ENCODE measurements at regions not wholly inside any gene's neighbourhood (a gene's known extent, or its start where the extent isn't known, plus 50 kb on each side); places are given as distances from the start of the nearest gene placed in this dataset.

- TF ChIP-seq CTCF (IDR thresholded peaks at IDR 0.05) (peak in 3 of 4 donors; percentile 8 to 26 (median 18)), POLR2A (IDR thresholded peaks at IDR 0.05) (no peak)
These were observed 394.1 kb downstream of the TUSC7 start for GRCh38 chr3:117103675-117104074.

All from right lobe of liver (tissue), 4 donors.